MM.1S (cell line): ENCODE measurements at regions not wholly inside any gene's neighbourhood (a gene's known extent, or its start where the extent isn't known, plus 50 kb on each side); places are given as distances from the start of the nearest gene placed in this dataset.

Experiments used
- DNase-seq: peaks from one replicate; pipeline ENCODE4 v3.0.0-alpha.2; 2015
- H2AFZ ChIP-seq: fragments of 300-600 bp; sonication (generic); 2 replicates; pipeline ENCODE4 v1.6.0; 2016; ENCODE audit warnings: antibody characterized with exemption, low read length
- H3F3A ChIP-seq: fragments of 300-600 bp; sonication (generic); 2 replicates; pipeline ENCODE4 v1.6.1; 2016; ENCODE audit warnings: mild to moderate bottlenecking, antibody characterized with exemption, low read length, moderate library complexity, mixed read lengths; ENCODE audit not compliant: insufficient read depth
- H3K27ac ChIP-seq: fragments of 300-600 bp; sonication (generic); 2 replicates; pipeline ENCODE4 v1.5.1; 2016; ENCODE audit warnings: mild to moderate bottlenecking, low read length
- H3K27me3 ChIP-seq: fragments of 300-600 bp; sonication (generic); replicated peaks from 2 replicates; pipeline ENCODE4 v1.6.0; 2016; ENCODE audit warnings: low read length; ENCODE audit not compliant: insufficient read depth
- H3K36me3 ChIP-seq: fragments of 300-600 bp; sonication (generic); replicated peaks from 2 replicates; pipeline ENCODE4 v1.6.1; 2016; ENCODE audit warnings: mild to moderate bottlenecking, low read length, mixed read lengths; ENCODE audit not compliant: insufficient read depth
- H3K4me1 ChIP-seq: fragments of 300-600 bp; sonication (generic); 2 replicates; pipeline ENCODE4 v1.6.1; 2016; ENCODE audit warnings: low read length, mixed read lengths
- H3K4me2 ChIP-seq: fragments of 300-600 bp; sonication (generic); 2 replicates; pipeline ENCODE4 v1.6.0; 2016; ENCODE audit warnings: low read depth, low read length
- H3K4me3 ChIP-seq: fragments of 300-600 bp; sonication (generic); 2 replicates; pipeline ENCODE4 v1.5.1; 2016; ENCODE audit warnings: low read length, mixed read lengths
- H3K79me2 ChIP-seq: fragments of 300-600 bp; sonication (generic); 2 replicates; pipeline ENCODE4 v1.6.1; 2016; ENCODE audit warnings: mixed run types, low read length, mixed read lengths
- H3K9ac ChIP-seq: fragments of 300-600 bp; sonication (generic); 2 replicates; pipeline ENCODE4 v1.6.1; 2016; ENCODE audit warnings: low read length, mixed read lengths
- H3K9me2 ChIP-seq: fragments of 300-600 bp; sonication (generic); replicated peaks from 2 replicates; pipeline ENCODE4 v1.6.1; 2016; ENCODE audit warnings: mild to moderate bottlenecking, low read length, mixed read lengths; ENCODE audit not compliant: insufficient read depth
- H3K9me3 ChIP-seq: fragments of 300-600 bp; sonication (generic); replicated peaks from 2 replicates; pipeline ENCODE4 v1.6.1; 2016; ENCODE audit warnings: mild to moderate bottlenecking, low read length, mixed read lengths; ENCODE audit not compliant: insufficient read depth
- H4K20me1 ChIP-seq: fragments of 300-600 bp; sonication (generic); 2 replicates; pipeline ENCODE4 v1.6.1; 2016; ENCODE audit warnings: mild to moderate bottlenecking, low read length, moderate library complexity, mixed read lengths; ENCODE audit not compliant: insufficient read depth
- EZH2 ChIP-seq: fragments of 300-600 bp; sonication (generic); optimal IDR thresholded peaks from 2 replicates; pipeline ENCODE3; 2017; ENCODE audit warnings: low read depth, mild to moderate bottlenecking, antibody characterized with exemption, low read length, mixed read lengths
- EZH2phosphoT487 ChIP-seq: fragments of 300-600 bp; sonication (generic); IDR thresholded peaks from 2 replicates; pipeline ENCODE4 v1.6.1; 2018; ENCODE audit warnings: antibody characterized with exemption, low read length
- TF ChIP-seq, protein P1 (sequence below): fragments of 300-600 bp; sonication (generic); IDR thresholded peaks from 2 replicates; pipeline ENCODE4 v1.5.1; 2016; ENCODE audit warnings: antibody characterized with exemption, low read length, mixed read lengths

DNA sequence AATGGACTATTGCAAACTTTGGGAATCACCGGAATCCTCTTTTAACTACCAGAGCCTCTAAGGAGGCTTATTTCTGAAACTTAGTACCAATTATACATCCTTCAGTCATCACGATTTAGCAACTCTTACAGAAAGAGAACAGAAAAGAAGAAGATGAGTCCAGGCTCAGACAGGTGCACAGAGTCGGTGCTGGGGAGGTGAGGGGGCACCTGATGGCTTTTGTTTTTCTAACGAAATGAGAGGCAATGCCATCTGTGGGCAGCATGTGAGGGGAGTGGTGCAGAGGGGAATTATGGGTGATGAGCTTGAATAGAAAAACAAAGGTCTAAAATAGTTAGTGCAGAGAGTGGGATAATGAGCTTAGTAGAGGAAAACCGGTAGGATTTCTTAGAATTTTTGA, 522.6 kb downstream of the CMPK2 start:
- Histone ChIP-seq H3K4me3 (no peak overlapping the region), H3K9ac (no peak overlapping the region), H2AFZ (no peak overlapping the region), H3K4me1 (peaks cover 26% of the 10 kb centered on the region), H3K79me2 (no peaks in the 10 kb centered on the region), H3K27ac (no peak overlapping the region), H3K9me2 (no peaks in the 10 kb centered on the region), H4K20me1 (no peaks in the 10 kb centered on the region), H3K4me2 (no peak overlapping the region), H3K9me3 (no peaks in the 10 kb centered on the region), H3F3A (no peaks in the 10 kb centered on the region), H3K27me3 (no peaks in the 10 kb centered on the region; the same call in 1 of the 2 replicates), H3K36me3 (no peaks in the 10 kb centered on the region)
- TF ChIP-seq EZH2phosphoT487 = no peak
- DNase-seq = no peak

- Histone ChIP-seq H3K9me2 (no peaks in the 10 kb centered on the region), H4K20me1 (no peaks in the 10 kb centered on the region), H3K79me2 (no peaks in the 10 kb centered on the region), H3K9ac (no peak overlapping the region), H3K27me3 (0 out of 2 replicates have a peak, but pooled peaks cover 5% of the 10 kb centered on the region), H2AFZ (no peak overlapping the region), H3K4me2 (peak overlapping the region; percentile 47), H3K9me3 (no peaks in the 10 kb centered on the region), H3K4me1 (peaks cover 5% of the 10 kb centered on the region; the same call in 1 of the 2 replicates), H3F3A (no peaks in the 10 kb centered on the region), H3K27ac (no peak overlapping the region; the same call in 1 of the 2 replicates), H3K36me3 (no peaks in the 10 kb centered on the region), H3K4me3 (no peak overlapping the region)
- DNase-seq = peak; percentile 56
- TF ChIP-seq, protein P1, sequence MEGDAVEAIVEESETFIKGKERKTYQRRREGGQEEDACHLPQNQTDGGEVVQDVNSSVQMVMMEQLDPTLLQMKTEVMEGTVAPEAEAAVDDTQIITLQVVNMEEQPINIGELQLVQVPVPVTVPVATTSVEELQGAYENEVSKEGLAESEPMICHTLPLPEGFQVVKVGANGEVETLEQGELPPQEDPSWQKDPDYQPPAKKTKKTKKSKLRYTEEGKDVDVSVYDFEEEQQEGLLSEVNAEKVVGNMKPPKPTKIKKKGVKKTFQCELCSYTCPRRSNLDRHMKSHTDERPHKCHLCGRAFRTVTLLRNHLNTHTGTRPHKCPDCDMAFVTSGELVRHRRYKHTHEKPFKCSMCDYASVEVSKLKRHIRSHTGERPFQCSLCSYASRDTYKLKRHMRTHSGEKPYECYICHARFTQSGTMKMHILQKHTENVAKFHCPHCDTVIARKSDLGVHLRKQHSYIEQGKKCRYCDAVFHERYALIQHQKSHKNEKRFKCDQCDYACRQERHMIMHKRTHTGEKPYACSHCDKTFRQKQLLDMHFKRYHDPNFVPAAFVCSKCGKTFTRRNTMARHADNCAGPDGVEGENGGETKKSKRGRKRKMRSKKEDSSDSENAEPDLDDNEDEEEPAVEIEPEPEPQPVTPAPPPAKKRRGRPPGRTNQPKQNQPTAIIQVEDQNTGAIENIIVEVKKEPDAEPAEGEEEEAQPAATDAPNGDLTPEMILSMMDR = no peak
- no peak for TF ChIP-seq EZH2
- TF ChIP-seq EZH2phosphoT487 = no peak
Observed at GRCh38 chr2:6352247-6352646, 513.5 kb downstream of the CMPK2 start.

DNA sequence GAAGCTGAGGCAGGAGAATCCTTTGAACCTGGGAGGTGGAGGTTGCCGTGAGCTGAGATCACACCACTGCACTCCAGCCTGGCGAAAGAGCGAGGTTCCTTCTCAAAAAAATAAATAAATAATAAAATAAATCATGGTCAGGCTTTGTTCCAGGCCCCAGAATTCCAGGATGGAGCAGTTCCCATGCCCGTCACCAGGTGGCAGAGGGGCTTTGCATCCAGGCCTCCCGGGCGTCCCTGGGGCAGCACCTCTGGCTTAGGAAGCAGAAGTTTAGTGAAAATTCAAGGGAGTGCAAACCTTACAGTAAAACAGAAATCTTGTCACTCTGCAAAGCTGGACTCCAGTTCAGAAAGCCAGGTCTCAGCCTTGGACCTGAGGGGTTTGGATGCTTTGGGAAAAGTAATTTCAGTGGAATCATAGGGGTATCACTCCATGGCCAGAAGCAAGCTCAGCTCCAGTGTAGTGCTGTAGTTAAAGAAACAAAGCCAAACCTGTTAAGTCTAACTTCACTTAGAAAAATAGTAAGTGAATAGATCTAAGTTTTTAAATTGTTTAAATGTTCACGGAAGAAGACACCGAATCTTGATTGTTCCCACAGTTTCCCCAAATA, 512.7 kb downstream of the CMPK2 start:
- Histone ChIP-seq H3K9me2 (no peaks in the 10 kb centered on the region), H3K9me3 (no peaks in the 10 kb centered on the region), H2AFZ (no peak overlapping the region), H4K20me1 (no peaks in the 10 kb centered on the region), H3K27me3 (0 out of 2 replicates have a peak, but pooled peaks cover 5% of the 10 kb centered on the region), H3F3A (no peaks in the 10 kb centered on the region), H3K79me2 (no peaks in the 10 kb centered on the region), H3K9ac (no peak overlapping the region), H3K4me2 (no peak overlapping the region), H3K27ac (no peak overlapping the region), H3K4me1 (peaks cover 5% of the 10 kb centered on the region; the same call in 1 of the 2 replicates), H3K4me3 (no peak overlapping the region), H3K36me3 (no peaks in the 10 kb centered on the region)
- TF ChIP-seq EZH2 (no peak), EZH2phosphoT487 (no peak)
- TF ChIP-seq, protein P1 = no peak
- DNase-seq = no peak

- Histone ChIP-seq H3K9me3 (no peaks in the 10 kb centered on the region), H2AFZ (no peak overlapping the region), H3K4me1 (peaks cover 5% of the 10 kb centered on the region; the same call in 1 of the 2 replicates), H3K79me2 (no peaks in the 10 kb centered on the region), H3K4me2 (no peak overlapping the region), H3K9ac (no peak overlapping the region), H3K36me3 (no peaks in the 10 kb centered on the region), H3K9me2 (no peaks in the 10 kb centered on the region), H4K20me1 (no peaks in the 10 kb centered on the region), H3K27ac (no peak overlapping the region), H3F3A (no peaks in the 10 kb centered on the region), H3K4me3 (no peak overlapping the region), H3K27me3 (0 out of 2 replicates have a peak, but pooled peaks cover 5% of the 10 kb centered on the region)
- no peak for TF ChIP-seq EZH2phosphoT487
- TF ChIP-seq, protein P1 = no peak
- TF ChIP-seq EZH2 = no peak
- no peak for DNase-seq
Observed at GRCh38 chr2:6353669-6354068, 512.0 kb downstream of the CMPK2 start.
